Amygdala (tissue), 56 donors: ENCODE measurements at regions not wholly inside any gene's neighbourhood (a gene's known extent, or its start where the extent isn't known, plus 50 kb on each side); places are given as distances from the start of the nearest gene placed in this dataset.
"Not testable (repeated sequence)": the region's sequence is repeated elsewhere in the genome, so short reads cannot be mapped to it uniquely, and the experiment has no call there.

Source experiments
- DNase-seq, 56 donors: peaks; one replicate each; lab custom pipeline; 2025; lab: John Stamatoyannopoulos, UW

DNA sequence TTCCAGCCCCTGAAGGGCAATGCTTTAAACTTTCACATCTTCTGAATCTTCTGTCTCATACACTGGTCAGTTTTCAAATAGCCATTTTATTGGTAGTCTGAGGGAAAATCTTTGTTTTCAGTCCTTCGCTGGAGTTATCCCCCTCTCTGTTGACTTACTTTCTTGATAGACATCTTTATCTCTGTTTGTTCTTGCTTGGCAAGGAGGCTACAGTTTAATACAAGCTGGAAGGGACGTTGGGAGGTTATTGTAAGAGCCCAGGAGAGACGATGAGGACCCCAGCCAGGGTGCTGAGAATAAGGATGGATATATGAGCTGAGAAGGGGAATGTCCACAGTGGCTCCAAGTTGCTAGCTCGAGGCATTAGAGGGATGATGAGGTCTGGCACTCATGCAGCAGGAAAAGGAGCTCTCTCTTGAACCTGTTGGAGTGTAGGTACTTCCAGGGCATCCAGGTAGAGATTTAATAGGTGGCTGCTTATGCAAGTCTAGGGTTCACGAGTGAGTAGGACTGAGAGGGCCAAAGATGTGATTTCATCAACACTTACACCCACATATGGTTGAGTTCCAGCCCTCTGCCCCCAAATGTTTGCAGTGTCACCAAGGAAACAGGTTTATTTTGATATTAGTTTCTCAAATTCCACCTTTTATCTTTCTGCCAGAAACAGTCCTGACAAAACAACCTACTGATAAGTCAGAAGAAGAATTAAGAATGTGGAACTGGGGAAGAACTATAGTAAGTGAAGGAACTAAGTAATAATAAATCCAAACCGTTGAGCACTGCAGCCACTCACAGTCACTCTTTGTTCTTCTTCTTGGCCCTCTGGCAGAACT, 237.3 kb upstream of the PROX1 start:
- no peak for DNase-seq

DNA sequence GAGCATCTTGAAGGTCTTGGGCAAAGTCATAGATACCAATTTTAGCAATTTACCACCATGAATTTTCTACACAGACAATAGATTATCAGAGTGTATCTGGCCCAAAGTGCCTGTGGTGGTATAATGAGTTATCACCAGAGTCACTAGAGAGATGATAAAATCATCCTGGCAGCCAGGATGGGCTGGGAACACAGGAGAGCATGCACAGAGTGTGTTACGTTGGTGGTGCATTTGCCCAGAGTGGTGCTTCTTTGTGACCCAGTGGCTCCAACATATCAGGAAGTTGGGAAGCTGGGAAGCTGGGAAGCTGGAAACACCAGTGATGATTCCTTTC, 236.7 kb upstream of the PROX1 start:
- no peak for DNase-seq

DNA sequence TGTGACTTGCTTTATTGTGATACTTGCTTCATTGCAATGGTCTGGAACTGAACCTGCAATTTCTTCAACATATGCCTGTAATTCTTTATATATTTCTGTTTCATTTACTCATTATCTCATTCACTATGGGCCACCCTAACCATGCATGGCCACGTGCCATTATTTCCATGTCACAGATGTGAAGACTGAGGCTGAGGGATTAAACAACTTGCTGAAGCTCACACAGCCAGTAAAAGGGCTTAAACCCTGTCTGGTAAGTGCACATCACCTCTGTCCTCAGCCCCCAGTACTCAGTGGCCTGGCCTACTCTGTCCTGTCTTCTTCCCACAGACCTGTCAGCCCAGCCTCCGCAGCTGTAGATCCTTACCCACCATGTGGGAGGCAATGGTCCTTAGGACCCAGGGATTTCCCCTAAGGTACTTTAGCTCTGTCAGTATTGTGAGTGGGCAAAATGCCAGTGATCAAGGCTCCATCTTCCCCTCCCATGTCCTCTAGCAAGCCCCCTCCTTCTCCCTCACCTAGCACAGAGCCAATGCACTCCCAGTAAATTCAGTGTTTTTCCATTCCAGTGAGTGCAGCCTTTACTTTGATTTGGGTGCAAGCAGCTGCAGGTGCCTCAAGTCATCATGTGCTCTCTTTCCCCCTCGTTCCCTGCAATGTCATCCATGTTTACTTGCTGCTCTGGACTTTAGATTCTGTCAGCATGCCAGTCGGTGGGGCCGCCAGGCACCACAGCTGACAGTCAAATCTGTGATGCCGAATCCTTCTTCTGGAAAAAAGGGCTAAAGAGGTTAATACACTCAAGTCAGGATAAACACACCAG, 228.2 kb upstream of the PROX1 start:
- DNase-seq: peak in 1 of 56 donors; percentile 18

DNA sequence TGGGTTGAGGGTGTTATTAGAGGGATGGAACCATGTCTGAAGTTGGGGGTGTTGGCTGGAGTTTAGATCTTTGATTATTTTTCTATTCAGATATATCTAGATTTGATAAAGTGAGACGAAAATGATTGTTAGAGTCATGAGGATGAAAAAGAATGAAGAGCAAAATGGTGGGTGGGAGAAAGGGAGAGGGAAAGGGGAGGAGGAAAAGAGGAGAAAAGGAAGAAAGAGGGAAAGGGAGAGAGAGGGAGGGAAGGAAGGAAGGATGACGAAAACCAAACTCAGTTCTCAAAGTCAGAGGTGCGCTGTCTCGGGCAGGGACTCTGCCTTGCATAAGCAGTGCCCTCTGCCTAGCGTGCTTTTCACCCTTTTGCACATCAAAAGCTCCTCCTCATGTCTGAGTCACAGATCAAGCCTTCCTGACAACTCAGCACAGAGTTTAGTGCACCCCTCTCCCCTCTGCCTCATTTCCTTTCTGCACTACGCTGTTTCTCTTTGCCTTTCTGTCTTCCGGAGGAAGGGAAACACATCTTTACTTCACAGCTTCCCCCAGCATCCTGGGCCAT, 225.8 kb upstream of the PROX1 start:
- no peak for DNase-seq

DNA sequence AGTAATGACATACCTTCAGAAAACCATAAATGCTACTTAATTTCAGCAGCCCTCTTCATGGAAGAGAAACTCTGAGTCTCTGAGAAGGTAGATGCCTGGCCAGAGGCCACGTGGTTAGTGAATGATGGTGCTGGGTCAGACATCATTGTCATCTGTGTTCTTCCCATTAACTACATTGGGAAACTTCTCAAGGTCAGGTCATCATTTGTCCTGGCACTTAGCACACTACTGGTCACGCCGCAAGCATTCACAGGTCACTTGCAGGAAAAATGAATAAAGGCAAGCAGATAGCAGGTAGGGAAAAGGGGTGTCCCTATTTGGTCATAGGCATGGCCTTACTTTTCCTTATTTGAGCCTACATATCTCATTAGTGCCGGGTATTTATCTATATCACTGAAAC, 220.1 kb upstream of the PROX1 start:
- DNase-seq: no peak

DNA sequence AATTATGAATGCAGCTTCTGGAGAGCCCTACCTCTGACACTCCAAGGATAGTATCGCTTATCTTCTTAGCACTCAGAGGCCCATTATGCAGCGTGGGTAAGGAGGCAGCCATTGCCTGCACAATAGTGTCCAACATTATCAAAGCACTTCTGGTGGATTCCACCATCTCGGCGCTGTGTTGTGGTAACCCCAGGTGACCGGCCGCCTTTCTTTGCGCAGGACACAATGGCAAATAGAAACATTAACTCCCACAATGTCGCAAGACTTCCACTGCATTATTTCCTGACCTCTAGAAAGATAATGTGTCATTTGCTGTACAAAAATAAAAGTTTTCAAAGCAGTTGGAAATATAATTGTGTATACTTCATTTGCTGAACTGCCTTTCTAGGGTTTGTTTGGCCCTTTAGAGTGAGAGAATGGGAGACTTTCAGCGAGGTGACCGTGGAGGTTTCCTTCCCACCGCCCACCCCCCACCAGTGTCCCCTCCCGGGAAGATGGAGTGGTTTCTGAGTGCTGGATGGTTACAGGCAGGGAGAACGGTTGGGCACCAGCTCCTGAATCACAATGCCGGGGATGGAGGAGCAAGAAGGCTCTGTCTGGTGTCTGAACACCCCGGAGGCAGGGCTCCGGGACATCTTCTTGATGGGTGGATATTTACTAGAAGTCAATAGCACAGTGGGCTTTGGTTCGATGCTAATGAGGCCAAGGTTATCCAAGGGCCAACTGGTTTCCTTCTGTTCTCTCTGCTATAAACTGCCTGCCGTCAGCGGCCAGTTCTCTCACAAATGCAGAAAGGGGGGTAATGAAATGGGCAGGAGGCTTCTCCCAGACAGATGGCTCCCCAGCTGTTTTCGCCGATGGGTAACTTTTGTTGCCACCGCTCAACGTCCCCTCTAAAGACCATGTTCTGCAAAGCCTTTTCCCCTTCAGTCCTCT, 215.4 kb upstream of the PROX1 start:
- DNase-seq: no peak

DNA sequence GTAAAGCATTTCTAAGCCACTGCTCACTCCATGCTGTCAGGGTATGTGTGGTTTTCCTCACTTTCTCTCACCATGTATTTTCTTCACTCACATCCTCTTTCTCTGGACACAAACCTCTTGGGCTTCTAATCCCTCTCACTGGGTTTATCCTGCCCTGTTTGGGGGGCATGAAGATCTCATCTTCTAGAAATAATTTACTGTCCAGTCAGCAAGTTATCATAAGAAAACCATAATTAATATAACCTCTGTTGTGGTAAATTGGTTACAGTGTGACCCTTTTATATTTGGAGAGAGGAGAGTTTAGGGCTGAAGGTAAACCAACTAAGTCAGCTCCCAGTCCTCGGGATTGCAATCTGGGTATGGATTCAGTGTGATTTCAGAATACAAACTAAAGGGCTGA, 213.8 kb upstream of the PROX1 start:
- DNase-seq: no peak

DNA sequence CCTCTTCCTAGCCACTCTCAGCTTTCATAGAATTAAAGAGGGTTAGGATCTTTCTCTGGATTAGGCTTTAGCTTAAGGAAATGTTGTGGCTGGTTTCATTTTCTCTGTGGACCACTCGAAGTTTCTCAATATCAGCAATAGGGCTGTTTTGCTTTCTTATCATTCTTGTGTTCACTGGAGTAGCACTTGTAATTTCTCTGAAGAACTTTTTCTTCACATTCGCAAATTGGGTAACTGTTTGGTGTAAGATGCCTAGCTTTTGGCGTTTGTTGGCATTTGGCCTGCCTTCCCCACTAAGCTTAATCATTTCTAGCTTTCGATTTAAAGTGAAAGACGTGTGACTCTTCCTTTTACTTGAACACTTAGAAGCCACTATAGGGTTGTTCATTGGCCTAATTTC, 210.8 kb upstream of the PROX1 start:
- DNase-seq: no peak

DNA sequence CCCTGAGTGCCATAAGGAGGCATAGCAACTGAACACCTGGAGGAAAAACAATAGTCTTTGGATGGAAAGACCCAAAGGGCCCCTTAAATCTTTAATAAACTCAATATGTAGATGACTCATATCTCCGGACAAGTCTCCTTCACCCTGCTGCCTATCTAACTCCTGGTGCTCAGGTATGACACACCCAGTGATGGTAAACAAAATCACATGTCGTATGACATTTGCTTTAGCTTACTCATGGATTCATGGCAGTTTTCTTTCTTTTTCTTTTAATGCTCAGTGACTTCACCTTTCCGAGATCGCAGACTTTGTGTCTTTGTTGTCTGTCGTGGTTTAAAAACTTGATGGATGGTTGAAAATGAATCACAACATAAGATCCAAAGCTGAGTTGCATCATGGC, 208.5 kb upstream of the PROX1 start:
- no peak for DNase-seq

DNA sequence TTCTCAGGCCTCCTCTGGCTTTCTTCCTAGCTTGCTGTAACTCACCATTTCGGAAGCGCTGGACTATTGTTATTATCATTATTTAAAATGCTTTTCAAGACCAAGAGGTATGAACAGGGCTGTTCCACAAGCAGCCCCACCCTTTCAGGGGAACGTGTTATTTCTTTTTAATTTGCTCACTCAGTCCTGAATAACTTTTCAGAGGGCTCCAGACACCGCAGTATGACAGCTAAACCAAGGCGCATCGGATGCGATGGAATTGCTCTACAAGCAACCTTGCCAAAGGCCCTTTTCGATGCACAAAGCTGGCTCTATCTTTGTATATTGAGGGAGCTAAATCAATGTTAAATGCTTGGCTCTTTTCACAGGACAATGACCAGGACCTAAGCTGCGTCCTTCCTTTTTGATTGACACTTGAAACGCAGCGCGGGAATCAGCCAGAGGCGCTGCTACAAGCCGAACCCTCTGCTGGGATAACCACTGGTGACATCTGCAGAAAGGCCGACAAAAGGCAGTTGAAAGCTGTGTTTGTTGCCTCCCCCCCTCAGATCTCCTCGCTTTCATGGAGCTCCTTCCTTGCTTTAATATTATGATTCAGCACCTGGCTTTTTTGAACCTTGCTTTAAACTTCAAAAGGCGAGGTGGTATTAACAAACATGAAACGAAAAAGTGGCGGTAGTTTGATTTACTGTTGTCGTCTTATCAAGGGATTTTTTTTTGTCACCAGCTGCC, 204.7 kb upstream of the PROX1 start:
- DNase-seq: peak in 3 of 56 donors; percentile 2 to 11 (median 3)

DNA sequence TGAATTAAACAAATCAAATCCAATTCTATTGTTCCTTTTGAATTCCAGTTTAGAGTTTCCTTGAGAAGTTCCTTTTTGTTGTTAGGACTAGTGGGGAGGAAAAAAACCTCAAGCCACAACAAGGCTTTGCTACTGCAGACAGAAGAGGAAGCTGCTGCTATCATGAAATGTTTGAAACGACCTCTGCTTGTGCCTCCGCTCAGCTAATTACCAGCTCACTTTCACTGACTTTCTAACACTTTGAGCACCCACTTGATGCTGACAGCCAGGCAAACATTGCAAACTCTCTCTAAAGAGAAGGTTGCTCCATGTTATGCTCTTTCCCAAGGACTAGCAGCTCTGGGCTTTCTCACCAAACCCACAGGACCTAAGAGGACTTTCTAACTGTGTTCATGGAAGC, 203.9 kb upstream of the PROX1 start:
- no peak for DNase-seq

DNA sequence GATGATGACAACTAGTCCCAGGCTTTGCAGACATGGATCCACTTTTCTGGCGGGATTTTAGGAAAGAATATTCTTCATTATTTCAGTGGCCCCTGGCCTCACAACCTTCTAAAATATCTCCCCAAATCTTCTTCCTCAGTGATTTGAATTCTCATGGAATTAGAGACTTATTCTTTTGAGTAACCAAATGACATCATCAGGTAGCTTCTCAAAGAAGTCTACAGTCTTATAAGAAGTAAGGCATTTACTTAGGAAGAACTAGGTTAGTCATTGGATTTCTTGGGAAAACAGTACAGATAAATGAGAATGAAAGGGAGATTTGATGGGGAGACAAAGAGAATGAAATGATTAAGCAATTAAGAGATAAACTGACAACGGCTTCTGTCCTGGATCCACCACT, 201.1 kb upstream of the PROX1 start:
- no peak for DNase-seq

DNA sequence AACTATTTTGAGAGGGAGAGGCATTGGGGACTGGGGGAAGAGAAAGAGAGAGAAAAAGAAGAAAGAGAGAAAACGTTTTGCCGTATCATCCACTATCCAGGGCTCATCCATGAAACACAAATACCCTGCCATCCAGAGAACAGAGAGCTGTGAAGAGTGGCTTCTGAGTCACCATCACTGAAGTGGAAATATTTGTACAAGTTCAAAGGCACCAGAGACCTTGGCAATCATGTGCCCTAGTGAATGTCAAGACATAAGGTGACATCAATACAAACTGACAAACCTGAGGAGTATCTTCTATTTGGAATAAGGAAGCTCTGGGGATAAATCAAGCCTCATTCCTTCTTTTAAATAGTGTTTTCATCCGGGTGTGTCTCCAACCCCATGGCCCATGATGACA, 197.2 kb upstream of the PROX1 start:
- DNase-seq: no peak

DNA sequence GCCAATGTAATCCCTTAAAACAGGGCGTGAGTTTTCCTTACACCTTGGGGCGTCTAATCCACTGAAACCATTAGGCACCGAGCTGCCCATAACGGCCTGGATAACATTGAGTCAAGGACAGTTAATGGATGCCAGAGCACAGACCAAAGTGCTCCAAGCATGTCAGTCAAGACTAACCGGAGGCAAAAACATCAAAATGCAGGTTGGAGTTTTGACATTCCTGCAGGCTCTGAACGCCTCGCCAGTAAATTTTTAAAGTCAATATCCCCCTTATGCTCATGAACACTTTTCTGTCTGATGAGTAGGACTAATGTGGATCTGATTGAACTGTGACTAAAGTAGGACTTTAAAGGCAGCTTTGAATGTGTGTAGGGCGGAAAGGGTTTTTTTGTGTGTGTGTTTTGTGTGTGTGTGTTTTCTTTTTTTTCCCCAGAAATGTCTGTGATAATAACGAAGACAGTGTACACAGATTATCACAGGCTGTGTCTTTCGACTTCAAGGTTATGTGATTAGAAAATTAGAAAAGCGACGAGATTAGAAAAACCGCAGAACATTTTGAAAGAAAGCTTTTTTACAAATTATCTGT, 194.2 kb upstream of the PROX1 start:
- no peak for DNase-seq

DNA sequence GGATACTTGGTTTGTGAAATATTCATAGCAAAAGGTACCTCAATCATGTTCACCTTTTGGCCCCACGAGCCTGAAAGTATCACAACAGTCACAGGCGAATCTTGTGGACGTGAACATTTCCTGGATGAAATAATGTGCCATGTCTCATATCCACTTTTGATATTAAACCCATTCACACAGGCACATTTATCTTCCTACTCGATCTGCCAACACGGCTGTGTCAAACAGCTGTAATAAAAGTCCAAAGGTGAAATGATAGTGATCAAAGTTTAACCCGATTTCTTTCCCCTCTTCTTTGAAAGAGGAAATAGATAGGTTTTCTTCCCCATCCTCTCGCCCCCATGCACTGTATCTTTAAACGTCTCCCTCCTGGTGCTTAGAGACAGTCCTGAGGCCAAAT, 191.2 kb upstream of the PROX1 start:
- DNase-seq: no peak

DNA sequence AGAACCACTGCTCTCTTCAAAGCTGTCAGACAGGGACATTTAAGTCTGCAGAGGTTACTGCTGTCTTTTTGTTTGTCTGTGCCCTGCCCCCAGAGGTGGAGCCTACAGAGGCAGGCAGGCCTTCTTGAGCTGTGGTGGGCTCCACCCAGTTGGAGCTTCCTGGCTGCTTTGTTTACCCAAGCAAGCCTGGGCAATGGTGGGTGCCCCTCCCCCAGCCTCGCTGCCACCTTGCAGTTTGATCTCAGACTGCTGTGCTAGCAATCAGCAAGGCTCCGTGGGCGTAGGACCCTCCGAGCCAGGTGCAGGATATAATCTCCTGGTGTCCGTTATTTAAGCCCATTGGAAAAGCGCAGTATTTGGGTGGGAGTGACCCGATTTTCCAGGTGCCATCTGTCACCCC, 179.5 kb upstream of the PROX1 start:
- not testable (repeated sequence) for DNase-seq

DNA sequence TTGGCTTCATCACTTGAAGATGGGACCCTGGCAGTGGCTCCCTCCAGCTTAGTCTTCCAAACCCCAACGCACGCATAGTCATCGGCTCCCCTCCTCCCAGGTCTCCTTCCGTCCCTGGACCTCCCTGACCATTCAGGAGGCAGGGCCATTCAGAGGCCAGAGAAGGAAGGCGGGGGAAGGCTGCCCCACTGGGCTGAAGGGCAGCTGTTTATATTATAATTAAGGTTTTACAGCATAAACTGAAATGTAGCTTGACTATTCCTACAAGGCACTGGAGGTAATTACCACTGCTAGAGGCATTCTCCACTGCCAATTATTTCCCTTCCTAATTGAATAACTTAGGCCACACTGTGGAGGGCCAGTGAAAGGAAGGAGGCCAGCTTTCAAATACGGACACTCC, 170.6 kb upstream of the PROX1 start:
- DNase-seq: no peak

DNA sequence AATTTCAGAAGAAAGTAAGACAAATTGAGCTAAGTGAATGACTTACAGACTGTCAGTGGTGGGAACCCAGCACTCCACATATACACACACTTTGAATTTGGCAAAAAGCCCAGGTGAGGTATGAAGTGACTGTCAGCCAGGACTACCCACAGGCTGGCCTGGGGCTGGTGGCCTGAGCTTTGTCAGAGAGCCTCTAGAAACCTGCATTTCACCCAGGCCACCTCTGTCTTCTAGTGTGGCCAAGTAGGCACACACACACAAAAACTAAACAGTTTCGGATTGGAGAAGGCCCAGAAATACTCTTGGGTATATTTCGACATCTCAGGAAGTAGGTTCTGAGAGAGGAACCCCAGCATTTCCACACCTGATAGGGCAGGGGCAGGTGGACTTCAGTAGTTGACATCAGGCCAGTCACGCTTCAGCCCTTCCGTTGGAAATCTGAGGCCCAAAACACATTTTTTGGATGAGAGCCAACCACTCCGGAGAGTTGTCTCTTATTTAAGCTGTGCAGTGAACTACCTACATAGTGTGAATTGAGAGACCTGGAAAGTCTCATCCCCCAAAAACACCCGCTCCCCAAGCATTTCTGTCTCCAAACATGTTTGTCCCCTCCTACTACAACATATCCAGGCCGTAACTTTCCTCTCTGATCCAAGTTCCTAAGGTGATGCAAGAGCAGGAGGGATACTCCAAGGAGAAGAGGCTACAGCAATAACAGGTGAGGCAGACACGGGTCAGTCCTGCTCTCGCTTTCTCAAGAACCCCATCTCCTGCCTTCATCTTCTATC, 167.2 kb upstream of the PROX1 start:
- DNase-seq: no peak
